HG02970 (cell line): ENCODE measurements at regions not wholly inside any gene's neighbourhood (a gene's known extent, or its start where the extent isn't known, plus 50 kb on each side); places are given as distances from the start of the nearest gene placed in this dataset.
"Not testable (repeated sequence)": the region's sequence is repeated elsewhere in the genome, so short reads cannot be mapped to it uniquely, and the experiment has no call there.

ENCODE experiments used
- ATAC-seq: cut with Tn5 transposase; IDR thresholded peaks from one replicate; pipeline ENCODE4 v1.9.1; 2021; ENCODE audit warnings: mild to moderate bottlenecking, moderate library complexity, moderate number of reproducible peaks; ENCODE audit not compliant: unreplicated experiment, low FRiP score

DNA sequence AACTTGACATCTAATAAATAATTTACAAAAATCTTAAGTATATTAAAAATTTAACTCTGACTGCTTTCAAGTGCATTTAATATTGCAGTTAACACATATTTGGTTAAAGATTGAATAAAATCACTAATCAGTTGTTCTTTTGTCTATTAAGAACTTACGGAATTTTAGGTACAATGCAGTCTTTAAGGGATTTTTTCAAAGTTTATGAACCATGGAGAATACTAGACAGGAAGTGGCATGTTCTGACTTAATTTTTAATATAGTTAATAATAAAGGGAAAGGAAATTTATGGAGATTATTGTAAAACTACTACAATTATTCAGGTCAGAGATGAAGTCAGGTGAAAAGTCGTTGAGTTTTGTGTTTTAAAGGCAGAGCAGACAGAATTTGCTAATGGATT is 240.9 kb downstream of the CALCRL start:
- no peak for ATAC-seq

DNA sequence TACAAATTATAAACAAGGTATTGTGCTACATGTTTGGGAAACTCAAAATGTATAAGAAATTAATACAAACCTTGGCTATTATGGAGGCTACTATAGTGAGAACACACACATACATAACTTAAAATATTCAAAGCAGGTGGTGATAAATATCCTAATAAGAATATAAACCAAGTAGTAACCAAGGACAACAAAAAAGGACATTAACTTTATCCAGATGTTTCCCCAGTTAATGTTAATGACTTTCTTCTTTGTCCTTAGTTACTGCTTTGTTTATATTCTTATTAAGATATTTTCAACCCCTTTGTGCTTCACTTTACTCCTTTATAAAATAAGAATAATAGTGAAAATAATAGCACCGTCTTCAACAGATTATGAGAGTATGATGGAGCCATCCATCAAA is 241.6 kb downstream of the CALCRL start:
- no peak for ATAC-seq

DNA sequence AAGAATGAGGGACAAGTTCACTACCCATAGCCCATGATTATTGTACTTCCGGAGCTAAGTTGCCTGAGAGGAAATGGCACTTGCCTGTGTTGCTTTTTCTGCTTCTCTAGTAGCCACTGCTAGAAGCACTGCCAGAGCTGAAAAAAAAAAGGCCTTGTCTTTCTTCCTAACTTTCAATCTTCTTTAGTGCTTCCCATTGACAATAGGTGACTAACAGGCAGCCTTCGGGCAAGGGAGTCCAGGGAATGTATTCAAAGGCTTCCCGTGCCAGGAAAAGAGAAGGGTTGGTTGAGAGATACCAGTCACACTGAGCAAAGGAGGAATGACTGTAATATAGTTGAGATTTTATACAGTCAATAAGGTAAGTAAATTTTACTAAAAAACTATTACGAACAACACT is 242.0 kb downstream of the CALCRL start:
- ATAC-seq = no peak

DNA sequence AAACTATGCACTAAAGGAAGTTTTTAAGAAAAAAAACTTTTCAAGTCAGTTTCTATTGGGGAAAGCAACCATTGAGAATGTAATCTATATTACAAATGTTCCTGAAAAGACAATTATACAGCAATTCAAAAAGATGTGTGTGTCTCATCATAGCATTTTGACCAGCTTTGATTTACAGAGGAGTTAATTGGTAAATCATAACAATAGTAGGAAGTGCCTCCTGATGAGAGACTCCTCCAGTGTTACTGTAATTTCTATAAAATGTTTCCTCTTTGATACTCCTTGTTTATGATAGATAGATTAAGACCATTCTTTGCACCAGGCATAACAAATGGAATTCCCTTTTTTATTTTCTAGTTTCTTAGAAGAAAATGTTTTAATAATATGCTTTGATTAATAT is 249.9 kb downstream of the CALCRL start:
- no peak for ATAC-seq

DNA sequence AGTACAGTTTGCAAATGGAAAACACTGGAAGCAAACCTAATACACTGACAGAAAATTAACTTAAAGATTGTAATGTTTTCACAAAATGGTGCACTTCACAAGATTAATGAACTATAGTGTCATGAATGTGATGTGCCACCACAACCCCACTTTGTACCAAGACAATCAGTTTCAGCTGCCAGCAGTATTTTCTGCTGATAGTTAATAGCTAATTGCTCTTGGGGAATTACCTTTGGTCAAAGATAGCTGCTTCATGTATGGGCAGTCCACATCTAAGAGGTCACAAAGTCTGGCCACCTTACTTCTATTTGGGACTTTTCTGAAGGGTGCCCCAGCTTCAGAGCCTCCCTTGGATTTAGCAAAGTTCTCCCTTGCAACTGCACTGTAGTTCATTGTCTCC is 254.0 kb downstream of the CALCRL start:
- ATAC-seq = no peak

DNA sequence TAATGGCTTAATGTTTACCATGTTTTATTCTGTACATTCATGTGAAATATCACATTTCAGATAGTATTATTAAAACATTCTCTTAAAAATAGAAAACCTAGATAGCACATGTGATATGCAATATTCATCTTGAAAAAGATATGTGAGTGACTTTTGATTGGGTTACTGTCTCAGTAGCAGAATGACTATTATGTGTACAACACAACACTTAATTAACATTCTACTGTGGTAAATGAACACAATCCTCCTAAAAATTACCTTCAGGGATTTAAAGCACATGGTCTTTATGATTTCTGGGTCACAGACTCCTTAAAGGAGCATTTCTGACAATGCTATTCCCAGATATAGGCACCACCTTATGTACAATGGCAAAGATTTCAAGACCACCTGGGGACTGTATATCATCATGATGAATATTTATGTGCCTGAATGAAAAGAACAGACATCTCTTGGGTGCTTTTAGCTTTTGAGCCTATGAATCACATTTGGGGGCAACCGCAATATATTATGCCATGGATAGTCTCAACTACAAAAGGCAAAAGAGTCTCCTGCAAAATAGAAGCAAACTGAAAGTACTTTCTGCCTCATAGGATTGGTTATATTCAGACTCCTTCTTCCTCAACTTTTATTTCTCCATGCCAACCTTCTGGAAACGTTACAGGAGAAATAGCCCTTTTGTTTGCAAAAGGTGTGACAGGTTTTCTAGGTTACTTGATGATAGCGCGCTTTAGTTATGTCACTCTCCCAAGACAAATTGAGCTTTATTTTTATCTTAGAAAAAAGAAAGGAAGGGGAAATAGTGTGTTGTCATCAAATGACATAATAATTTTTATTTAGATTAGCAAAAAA is 259.0 kb downstream of the CALCRL start:
- no peak for ATAC-seq

DNA sequence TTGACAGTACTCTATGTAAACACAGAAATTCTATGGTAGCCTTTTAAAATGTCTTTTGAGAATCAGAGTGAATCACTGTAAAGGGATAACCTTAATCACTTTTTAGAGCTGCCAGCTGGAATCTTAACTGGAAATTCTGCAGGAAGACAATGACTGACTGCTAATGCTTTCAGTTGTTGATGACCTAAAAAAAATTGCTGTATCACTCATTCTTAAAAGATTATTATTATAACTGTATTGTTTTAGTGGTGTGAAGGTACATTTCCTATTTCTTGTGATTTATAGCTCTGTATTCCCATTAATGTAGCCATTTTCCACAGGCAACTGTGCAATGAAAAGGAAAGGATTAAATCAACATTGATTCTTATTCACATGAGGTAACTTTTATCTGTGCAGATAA is 260.5 kb downstream of the CALCRL start:
- no peak for ATAC-seq

DNA sequence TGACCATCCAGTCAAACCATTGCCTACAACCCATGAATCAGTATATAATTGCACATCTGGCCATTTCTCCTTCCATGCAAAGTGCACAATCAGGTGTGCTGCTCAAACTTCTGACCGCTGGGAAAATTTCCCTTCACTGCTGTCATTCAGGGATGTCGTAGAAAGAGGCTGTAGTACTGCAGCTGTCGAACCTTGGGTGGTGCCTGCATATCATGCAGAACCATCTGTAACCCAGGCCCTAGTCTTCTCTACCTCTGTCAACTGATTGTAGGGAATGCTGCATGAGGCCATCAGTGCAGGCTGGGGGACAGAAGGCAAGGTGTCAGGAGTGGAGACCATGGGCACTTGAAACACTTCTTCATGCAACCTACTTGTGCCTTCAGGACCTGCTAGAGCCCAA is 267.5 kb downstream of the CALCRL start:
- ATAC-seq = no peak

DNA sequence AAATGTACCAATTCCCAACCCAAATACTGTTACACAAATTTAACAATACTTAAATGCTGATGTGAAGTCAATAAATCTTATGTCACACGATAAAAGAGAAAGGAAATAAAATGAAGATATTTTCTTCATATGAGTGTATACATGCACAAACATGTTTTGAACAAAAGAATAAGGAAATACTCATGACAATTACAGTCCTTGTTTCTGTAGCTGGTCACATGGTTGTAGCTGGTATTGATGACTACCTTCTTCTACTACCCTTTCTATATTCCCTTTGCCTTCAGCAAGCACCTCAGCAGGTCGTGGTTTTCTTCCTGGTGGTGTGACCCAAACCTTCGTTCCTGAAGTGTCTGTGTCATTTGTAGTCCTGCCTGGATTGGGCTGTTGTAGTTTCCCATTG is 269.2 kb downstream of the CALCRL start:
- not testable (repeated sequence) for ATAC-seq

DNA sequence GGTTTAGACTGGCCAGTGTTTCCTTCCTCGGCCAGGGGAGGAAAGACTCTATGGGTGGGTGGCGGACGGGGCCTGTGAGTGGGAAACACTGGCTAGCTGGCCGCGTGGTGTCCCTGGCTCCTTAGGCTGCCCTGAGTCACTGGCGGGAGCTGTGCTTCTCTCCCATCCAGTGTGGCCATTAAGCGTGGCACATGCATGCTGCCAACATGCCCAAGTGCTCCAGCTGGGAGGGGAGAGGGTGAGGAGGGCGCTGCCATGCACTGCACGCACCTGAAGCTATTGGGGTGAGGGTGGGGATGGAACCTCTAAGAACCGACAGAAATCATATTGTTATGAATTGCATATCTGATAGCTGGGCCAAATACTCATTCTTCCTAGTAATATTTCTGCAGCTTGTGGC is 270.8 kb downstream of the CALCRL start:
- no peak for ATAC-seq

DNA sequence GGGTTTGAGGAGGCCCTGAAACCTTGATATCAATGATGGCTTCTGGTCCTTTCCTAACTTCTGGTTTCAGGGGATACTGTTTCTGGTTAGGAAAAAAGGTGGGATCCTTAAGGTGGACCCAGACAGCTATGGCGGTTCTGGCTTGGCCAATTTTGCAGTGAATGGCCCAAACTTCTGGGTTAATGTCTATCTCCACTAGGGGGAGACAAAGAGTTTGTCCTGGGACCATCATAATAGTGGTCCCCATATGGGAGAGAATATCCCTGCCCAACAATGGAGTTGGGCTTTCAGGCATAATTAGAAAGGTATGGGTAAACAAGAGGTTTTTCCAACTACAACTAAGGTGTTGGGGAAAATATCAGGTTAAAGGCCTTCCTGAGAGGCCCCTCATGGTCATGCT is 273.5 kb downstream of the CALCRL start:
- no peak for ATAC-seq

DNA sequence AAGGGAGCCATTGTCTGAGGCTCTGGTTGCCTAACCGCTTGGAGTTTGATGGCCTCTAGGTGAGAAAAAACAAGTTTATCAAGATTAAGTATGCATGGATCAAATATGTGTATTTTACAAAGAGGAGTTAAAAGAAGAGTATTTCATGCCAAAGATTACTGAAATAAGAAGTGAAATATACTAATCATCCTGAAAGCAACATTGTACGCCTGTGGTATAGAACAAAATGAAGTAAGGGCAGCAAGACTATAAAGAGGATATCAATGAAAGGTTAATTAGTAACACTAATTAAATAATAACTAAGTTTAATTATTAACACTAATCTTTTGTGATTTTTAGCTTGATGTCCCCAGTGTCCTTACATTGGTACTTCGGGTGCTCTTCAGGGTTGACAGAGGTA is 276.7 kb downstream of the CALCRL start:
- ATAC-seq = peak; percentile 44

DNA sequence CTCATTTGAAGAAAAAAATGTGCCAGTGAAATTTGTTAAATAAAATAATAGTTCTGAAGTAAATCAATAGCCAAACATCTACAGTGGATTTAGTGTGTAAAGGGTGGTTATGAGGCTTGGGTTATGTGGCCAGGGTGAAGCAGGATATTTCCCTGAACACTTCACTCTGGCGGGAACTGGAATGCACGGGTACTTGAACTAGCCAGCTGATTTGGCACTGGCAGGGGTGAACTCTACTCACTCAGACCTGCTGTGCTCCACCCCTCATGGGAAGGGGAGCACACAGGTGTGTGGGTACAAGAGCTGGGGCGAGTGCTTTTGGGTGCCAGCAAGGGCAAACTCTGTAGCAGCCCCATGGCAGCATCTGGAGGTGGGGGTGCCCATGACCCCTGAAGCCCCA is 278.2 kb downstream of the CALCRL start:
- no peak for ATAC-seq

DNA sequence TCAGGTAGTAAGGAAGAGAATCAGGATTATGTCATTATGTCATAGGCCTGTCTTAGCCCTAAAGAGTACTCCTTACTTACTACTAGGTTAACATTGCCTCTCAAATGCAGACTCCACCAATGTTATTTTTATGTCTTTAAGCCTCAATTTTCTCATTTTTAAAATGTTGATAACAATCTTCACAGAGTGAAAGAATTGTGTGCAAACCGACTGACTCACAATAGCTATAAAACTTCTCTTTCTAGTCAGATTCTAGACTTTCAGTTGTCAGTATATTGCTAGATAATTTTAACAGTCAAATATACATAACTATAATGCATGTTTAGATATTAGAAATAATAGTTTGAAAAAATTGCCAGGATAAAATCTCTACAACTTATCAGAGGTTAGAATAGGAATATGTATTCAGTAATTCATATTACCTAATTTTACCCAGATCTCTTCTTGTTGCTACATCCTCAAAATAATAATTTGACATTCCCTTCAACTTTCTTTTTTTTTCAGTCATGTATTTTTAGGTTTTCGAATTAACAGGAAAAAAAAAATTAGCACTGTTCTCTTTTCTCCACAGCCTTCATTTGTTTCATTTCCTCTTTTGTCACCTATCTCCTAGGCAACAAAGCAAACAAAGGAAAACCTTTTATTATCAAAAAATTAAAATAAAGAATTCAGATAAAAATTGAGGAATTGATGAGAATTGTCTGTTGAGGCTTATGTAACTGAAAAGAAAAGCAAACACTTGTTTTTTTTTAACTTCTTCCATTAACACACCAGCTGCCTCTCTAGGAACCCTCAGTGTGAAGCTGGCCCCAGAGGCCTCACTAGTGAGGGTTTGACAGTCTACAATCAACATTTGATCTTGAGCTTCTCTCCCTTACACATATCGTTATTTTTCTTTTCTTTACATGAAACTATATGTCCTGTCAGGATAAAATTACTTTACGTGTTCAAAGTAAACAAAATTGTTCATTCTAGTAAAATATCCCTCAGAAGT is 279.0 kb downstream of the CALCRL start:
- peak; percentile 77 for ATAC-seq

DNA sequence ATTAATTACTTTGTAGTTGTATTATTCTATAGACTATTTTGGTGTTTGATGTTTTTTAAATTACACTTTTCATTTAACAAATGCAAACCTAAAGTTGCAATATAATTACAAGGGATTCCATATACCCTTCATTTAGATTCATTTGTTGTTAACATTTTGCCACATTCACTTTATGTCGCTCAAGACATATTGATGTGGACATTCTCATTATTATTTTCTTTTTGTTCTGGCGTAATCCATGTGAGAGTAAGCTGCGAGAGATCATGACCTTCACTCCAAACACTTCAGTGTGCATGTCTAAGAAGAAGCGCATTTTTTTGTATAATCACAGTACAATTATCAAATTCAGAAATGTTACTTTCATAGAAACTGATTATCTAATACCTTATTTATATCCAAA is 280.6 kb downstream of the CALCRL start:
- ATAC-seq = no peak

DNA sequence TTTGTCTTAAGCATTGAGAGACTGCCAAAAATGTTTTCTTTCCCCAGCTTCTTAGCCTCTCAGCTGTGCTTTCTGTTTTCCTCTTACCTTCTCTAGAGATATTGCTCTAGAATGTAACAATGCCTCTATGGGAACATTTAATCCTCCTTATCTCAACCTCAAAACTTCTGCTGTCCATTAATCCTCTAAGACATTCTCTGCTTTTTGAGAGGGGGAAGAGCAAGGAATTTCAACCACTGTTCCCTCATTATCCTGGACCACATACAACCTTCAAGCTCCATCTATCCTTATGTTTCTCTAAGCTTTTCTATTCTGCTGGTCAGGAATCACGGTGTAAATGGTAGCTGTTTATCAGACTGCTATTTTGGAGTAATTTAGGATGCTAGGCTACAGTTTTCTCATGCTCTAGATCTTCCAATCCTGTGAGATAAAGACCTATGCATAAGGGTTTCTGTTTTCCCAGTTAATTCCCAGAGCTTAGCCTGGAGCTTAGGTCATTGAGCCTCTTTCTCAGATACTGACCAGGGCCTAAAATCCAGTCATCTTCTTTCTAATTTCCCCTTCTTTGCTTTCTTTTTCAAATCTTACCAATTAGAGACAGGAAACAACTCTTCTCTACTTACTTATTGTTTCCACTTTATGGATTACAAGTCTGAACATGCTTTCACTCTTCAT is 282.0 kb downstream of the CALCRL start:
- ATAC-seq = no peak

DNA sequence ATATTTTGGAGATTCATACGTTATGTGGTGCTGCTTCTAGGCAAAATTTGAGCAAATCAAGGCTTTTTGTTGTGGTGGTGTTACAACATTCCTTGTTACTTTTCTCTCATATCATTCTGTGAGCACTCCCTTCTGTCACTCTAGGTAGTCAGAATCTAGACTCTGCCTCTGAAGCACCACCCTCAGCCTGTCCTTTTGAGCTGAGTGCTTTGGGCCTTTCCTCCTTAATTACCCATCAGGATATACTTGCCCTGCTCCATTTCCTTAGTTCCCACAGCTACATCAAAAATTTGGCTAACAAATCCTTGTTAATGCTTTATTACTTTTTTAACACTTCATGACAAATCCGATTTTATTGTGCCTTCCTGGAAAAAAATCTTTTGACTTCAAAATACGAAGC is 289.6 kb downstream of the CALCRL start:
- ATAC-seq = no peak

DNA sequence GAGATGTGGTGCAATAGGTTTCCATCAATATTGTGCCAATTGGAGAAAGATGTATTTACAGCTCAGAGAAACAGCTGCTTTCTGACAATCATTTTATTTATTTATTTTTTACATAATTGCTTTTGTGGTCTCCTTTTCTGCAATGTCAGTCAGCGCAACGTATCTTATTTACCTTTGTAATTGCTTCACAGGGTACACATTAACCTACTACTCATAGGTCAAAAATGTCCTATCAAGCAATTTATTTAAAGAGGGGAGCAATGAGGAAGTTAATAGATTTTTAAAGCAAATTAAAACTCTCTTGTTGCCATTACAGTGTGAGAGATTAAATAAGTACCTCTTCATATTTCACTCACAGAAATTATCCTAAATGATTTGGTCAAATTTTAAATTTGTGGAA is 291.0 kb downstream of the CALCRL start:
- ATAC-seq = no peak

DNA sequence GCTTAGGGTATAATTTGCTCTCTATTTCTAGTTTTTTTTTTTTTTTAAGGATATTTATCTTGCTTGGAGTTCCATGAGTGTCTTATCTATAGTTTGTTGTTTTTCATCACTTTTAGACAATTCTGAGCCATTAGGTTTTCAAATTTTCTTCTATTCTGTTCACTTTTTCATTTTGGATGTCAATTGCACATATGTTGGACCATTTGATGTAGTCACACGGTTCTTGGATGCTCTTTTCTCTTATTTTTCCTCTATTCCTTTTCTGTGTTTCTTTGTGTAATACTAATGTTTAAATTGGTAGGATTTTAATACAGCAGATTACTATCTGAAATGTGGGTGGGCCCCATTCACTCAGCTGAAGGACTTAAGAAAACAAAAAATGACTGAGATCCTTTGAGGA is 292.6 kb downstream of the CALCRL start:
- ATAC-seq = no peak

DNA sequence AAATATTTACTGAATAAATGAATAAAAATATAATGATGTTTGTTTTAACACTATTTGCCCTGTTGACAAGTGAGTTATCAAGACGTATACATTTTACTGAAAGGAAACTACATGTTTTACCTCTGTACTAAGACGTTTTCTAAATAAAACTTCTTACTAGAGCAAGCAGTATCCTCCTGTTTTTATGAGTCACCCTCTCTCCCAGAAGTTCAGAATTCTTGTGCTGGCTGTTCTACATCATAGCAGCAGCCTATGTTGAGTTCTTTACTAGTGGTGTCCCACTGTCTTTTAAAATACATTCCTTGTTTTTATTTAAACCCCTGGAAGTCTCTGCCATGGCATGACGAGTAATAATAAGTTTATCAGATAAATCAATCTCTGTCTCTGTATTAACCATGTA is 297.4 kb downstream of the CALCRL start:
- no peak for ATAC-seq
